HG03159 (cell line): ENCODE measurements at regions not wholly inside any gene's neighbourhood (a gene's known extent, or its start where the extent isn't known, plus 50 kb on each side); places are given as distances from the start of the nearest gene placed in this dataset.

Experiments
- ATAC-seq: cut with Tn5 transposase; IDR thresholded peaks from one replicate; pipeline ENCODE4 v1.9.1; 2021; ENCODE audit warnings: mild to moderate bottlenecking, moderate library complexity; ENCODE audit not compliant: unreplicated experiment

DNA sequence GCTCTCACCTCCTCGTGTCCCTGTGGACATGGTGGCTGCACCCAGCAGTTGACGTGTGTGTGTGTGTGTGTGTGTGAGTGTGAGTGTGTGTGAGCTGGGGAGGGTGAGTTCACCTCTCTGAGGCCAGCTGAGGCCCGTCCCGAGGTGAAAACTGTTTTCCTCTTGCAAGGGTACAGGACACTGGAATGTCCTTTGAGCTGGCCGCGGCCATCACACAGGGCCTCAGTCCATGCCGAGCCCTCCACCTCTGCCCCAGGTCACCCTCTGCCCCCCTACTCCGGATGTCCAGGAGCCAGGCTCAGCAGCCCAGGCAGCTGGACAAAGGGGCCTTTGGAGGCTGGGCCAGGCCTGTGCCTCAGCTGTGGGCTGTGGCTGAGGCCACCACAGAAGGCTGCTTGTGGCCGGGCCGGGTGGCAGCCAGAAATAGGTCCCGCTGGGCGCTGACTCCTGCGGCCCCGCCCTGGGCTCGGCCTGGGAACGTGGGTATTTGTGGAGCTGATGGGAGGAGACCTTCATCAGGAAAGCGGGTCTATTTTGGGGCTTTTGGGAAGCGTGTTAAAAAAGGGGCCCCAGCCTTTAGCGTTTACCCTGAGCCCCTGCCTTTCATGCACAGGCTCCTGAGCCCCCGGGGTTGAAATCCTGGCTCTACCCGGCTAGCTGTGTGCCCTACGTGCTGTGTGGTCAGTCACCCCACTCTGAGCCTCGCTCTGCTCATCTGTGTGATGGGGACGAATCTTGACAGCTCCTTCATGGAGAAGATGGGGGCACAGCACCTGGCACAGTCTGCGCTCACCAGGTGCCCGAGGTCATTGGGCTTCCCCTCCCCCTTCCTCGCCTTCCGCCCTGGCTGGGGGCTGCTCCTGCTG lies 75.1 kb upstream of the IER5L start:
- ATAC-seq, result no peak

DNA sequence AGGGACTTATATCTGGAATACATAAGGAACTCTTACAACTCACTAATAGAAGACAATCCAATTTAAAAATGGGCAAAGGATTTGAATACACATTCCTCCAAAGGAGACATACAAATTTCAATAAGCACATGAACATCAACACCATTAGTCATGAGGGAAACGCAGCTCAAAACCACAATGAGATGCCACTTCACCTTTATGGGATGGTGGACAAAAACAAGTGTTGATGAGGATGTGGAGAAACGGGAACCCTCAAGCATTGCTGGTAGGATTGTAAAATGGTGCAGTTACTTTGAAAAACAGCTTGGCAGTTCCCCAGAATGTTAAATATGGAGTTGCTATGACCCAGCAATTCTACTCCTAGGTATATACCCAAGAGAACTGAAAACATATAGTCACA lies 72.7 kb upstream of the IER5L start:
- ATAC-seq, result no peak

DNA sequence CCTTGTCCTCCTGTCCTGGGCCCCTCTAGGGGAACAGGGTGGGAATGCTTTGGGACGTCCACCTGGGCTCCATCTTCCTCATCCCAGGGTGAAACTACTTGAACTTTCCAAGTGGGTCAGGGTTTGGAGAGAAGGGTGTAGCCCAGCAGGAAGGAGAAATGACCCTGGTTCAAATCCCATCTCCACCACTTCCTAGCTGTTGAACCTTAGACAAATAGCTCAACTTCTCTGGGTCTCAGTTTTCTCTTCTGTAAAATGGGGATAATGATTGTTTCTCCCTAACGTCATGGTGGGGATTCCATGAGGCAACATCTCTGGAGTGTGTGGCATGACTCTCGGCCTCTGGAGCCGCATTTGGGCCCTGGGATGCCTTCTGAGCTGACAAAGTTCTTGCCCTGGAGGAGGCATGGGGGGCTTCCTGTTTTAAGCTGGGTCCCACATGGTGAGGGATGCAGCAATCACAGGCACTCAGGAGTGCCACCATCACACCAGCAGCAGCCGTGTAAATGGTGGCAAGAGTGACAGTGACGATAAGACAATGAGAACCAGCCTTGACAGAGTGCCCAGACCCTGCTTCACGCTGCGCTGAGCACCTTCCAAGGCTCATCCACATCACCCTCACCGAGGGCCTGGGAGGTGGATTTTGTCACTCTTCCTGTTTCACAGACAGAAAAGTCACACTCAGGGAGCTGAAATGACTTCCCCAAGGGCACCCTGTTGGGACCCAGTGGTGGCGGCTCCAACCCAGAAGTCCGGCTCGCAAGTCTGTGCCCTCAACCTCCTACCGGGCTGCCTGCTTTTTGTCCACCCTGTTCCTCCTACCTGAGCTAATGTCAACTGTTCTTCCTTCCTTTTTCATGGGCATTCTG lies 69.5 kb upstream of the IER5L start:
- no peak for ATAC-seq

DNA sequence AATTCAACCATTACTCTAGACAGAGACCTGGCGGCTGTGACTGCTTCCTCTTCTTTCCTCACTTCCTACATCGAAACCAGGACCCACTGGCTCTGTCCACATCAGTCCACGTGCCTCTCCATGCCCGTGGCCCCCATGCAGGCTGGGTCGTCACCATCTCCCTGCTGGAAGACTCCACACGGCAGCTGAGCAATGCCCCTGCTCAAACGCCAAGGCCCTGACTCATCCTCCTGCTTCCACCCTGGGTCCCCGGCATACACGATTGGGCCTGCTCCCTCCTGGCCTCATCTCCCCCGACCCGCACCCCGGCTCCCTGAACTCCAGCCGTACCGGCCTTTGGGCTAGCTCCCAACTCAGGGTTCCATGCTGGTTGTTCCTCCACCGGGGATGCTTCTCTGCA lies 67.2 kb upstream of the IER5L start:
- no peak for ATAC-seq

DNA sequence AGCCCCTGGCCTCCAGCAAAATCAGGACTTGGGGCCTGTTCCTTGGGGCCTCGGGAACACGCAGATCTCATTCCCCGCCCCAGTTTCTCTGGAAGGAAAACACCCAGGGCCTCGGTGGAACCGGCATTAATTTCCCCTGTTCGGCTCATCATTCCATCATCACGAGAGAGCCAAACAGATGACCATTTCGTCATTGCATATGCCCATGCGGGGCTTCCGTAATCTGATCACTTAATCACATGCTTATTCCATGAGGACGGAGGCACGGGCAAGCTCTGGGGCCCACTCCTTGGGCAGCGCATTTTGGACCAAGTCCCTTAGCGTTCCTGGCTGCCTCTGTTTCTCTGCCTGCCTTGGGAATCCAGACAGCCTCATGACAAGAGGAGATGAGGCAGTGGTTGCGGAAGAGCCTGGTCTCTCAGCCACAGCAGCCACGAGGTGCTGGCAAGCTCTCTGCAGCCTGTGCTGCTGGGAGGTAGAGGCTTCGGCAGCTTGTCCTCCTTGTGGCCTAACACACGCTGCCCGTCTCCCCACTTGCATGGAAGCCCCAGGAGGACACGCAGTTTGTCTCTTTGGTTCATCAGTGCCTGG lies 65.0 kb upstream of the IER5L start:
- no peak for ATAC-seq

DNA sequence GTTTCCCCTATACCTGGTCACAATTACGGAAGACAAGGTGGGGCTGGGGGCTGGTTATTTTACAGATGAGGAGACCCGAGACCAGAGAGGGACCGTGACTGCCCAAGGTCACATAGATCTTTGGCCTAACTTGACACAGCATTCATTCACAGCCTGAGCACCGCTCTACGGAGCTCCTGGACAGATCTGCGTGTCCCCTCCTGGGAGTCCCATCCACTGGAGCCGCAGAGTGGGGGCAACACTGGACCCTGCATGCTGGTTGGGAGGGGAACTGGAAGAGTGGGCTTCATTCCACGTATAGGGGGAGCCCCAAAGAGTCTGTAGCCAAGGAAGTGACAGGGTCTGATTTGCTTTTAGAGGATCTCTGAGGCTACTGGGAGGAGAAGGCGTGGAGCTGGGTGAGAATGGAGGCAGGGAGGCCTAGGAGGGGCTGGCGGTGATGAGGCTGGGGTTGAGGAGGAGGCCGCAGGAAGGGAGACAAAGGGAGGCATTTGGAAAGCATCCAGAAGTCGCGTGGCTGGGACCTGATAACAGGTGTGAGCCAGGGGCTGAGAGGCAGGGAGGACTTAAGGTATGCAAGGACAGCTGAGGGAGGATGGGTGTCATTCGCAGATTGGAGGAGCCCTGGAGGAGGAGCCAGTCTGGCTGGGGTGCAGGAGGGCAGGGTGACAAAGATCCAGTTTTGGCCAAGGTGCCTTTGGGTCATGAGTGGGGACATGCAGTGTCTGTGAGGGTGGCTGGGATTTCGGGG lies 64.3 kb upstream of the IER5L start:
- ATAC-seq, result no peak

DNA sequence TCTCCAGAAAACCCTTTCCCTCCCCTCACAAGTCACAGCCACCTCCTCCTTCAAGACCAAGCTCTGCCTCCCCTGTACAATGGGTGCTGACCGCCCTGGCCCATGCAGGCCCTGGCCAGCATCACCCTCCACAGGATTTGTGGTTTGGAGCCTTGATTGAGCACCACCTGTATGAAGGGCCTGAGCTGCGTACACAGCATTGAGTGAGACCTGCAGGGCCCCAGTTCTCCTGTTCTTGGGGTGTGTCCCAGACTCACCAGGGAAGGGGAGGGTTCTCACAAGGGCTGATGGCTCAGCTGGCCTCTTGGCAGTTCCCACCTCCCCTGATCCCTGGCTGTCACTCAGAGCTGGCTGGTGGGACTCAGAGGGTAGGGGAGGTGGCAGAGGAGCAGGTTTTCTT lies 63.7 kb upstream of the IER5L start:
- ATAC-seq, result no peak

DNA sequence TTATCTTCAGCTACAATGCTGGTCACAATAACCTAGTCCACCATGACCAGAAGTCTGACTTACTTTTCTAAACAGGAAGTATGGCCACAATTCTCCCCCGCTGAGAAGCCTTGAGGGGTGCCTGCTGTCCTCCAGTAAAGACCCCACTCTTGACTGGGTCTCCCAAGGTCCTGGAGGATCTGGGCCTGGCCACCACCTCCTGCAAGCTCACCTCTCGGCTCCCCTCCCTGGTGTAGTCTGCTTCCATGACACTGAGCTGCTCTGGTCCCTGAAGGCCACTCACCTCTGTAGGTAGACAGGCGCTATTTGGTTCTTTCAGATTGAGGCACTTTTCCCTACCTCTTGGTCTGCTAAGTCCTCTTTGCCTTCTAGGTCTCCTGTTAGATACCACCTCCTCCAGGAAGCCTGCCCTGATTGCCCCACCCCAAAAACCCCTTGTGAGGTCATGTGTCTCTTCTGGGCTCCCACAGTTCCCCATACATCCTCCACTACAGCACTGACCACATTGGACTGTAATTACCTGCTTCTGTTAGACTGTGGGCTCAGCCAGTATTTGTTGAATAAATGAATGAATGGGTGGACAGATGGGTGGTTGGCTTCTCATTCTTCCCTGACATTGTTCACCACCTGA lies 62.6 kb upstream of the IER5L start:
- no peak for ATAC-seq

DNA sequence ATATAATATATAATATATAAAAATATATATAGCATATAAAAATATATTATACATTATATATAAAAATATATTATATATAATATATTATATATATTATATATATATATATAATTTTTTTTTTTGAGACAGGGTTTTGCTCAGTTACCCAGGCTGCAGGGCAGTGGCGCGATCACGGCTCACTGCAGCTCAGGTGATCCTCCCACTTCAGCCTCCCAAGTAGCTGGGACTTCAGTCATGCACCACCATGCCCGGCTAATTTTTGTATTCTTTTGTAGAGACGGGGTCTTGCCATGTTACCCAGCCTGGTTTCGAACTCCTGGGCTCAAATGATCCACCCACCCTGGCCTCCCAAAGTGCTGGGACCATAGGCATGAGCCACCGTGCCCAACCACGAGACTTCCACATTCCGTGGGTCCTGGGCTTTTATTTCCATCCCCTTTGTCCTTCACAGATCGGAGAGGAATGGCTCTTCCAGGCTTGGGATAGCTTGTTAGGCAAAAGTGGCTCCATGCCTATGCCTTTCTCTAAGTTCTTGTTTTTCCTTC lies 62.0 kb upstream of the IER5L start:
- no peak for ATAC-seq

DNA sequence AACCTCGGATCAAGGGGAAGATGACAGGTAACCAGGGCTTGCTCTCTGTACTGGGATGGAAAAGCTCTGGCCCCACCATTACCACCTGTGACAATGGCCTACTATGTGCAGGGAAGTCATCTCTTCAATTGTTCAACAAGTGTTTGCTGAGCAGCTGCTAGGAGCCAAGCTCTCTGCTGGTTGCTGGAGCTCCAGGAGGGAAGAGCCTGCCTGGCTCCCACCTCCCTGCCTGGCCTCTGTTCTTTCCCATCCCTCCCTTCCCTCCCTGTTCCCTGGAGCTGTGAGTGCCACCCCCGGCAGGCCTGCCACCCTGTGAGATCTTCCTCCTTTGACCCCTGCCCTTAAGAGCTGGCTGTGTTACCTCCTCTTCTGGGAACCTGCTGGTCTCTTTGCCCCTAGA lies 59.7 kb upstream of the IER5L start:
- ATAC-seq, result no peak

DNA sequence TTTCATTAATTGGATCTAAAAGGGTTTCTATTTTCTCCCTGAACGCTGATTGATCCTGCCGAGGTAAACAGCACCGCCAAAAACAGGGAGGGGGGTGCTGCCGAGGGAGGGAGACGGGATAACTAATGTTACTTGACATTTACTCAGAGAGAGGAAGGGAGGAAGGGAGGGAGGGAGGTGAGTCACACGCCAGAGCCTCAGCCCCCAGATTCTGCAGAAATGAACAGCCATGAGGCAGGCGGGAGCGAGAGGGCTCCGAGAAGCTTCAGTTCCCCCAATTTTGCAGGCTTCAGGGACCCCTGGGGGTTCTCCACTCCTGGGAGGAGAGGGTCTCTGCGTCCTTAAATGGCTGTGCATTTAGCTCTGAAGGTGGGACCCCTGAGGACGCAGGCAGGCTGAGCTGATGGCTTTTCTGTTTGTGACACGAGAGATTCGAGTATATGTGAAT lies 59.1 kb upstream of the IER5L start:
- ATAC-seq, result no peak

DNA sequence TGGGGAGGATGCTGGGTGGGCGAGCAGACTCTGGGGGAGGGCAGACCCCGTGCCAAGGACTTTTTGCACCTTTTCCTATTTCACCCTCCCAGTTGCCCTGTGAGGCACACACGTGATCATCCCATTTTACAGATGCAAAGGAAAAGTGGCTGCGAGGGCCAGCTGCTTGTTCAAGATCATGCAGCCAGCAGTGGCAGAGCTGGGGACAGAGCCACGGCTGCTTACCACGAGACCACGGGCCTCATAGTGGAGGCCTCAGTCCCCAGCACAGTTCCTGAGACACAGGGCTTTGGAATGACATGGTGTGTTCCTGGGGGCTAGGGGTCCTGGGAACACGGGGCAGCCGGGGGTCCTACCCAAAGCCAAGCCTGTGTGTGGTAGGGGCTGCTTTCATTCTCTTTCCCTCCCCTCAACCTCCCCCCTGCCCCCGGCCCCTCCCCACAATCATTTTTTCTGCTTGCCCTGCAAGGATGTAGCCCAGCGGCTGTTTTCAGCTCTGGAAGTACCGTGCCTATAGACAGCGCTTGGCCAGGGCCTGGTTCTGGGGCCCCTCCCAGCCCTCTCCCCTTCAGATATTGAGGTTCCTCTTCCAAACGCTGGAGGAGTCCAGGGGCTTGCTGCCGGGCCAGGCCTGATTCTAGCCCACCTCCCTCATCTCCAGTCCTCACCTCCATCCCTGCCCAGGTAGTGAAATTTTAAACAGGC lies 58.5 kb upstream of the IER5L start:
- no peak for ATAC-seq

DNA sequence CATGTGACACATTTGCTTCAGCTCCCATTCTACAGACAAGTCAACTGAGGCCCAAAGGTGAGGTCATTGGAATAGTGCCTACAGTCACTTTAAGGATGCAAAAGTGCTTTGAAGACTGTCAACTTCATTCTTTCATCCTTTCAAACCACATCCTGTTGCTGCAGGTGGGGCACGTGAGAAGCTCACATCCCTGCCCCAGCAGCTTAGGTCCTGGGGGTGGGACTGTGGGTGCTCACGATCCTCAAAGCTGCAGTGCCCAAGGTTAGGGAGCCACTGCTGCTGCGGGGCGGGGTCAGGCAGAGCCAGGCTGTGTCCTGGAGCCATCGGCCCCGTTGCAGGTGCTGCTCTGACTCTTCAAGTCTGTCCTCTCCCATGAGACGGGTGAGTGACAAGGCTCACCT lies 57.9 kb upstream of the IER5L start:
- ATAC-seq, result no peak

DNA sequence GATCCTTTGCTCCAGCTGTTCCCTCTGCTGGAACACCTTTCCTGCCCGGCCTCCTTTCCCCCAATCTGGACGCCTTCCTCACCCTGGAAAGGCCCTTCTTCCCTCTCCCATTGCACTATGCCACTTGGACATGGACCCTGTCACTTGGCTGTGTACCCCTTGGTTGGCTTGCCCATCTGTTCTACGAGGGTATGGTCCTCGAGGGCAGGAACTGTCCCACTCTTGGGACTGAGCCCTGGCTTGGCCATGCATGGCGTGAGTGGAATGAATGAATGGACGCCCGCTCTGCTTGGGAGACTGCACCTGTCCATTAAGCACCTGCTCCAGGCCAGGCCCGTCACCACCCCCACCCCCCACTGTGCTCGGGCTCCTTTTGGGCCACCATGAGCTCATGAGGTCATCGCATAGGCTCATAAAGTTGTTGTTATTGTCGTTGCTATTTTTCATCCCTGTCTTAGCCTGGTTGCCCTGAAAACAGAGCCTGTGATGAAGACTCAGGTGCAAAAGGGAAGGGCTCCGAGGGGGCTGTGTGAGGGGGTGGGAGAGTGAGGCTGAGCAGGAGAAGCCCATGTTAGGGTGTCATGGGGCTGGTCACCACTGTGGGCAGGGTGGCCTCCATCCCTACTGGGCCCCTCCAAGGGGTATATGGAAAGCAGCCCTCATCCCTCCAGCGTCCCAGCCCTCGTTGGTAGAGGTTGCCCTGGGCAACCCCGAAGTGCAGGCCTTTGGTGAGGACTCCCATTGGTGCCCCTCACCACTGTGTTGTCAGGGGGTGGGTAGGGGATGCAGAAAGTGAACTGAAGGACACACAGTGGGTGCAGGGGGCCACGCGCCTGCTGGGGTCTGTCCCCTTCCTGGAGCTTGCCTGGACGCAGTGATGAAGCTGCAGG lies 57.2 kb upstream of the IER5L start:
- ATAC-seq, result no peak

DNA sequence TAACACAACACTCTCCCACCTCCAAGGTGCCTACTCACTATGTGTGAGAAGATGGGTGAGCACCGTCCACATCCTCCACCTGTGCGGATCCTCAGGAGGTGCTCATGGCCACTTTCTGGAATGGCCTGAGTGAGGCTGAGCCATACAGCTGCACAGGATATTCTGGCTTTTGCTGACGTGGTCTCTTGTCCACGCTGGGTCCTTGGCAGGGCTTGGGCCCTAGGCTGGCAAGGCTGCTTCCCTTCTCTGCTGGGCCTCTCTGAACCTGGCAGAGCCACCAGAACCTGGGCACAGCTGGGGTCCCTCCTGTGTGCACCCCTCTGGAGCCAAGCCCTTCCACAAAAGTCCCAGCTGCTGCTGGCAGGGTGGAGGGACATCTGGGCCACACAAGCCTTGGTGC lies 56.4 kb upstream of the IER5L start:
- no peak for ATAC-seq

DNA sequence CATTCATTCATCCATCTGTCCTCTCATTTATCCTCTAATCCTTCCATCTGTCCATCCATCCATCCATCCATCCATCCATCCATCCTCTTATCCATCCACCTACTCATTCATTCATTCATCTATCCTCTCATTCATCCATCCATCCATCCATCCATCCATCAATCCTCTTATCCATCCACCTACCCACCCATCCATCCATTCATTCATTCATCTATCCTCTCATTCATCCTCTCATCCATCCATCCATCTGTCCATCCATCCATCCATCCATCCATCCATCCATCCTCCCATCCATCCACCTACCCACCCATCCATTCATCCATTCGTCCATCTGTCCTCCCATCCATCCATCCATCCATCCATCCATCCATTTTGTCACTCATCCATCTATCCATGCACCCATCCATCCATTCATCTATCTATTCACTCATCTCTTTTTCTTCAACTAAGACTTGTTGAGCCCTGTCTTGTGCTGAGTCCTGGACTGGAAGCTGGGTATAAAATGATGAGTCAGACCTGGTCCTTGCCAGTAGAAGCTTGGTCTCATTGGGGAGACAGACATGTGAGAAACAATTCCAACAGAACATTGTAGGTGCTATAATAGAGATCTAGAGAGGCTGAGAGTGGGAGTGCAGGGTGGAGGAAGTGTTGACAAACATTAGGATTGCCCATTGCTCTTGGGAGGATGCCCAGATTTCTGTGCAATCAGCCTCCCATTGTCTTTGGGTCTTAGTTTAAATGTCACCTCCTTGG lies 55.0 kb upstream of the IER5L start:
- no peak for ATAC-seq

DNA sequence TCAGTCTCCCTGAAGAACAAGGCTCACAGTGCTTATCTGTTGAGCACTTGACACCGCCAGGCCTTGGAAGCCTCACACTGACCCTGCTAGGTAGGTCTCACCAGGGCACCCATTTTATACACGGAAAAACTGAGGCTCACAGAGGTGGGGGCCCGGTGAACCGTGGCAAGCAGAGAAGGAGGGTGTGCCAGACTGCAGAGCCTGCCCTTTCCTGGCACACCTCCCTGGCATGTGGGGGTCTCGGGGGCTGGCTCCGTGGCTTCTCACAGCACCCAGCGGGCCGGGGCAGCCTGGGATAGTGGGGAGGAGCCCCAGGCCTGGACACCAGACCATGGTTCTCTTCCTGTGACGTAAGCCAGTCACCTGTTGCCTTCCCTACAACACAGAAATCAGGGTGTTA lies 53.7 kb upstream of the IER5L start:
- ATAC-seq, result no peak
